NCI-H2081 treated with DMSO at 0.1 percent for 48 hours (cell line): ENCODE measurements at regions not wholly inside any gene's neighbourhood (a gene's known extent, or its start where the extent isn't known, plus 50 kb on each side); places are given as distances from the start of the nearest gene placed in this dataset.
"Not testable (repeated sequence)": the region's sequence is repeated elsewhere in the genome, so short reads cannot be mapped to it uniquely, and the experiment has no call there.

Experiments
- DNase-seq: peaks from one replicate; lab custom pipeline; 2025; lab: John Stamatoyannopoulos, UW

DNA sequence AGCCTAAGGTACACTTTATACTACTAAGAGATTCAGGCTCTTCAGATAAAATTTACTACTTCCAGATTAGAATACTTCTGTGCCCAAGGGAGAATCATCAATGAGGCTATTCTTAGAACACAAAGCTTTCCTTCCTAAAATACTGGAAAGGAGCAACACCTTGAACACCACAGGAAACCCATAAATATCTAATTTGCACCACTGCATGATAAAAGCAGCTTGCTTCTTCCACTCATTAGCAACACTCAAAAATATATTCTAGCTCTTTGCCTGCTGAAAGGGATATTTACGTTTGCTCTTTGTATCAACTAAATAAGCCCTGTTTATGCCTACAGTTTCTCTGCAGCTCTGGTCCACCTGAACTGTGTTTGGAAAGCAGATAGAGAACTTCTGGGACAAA, 284.3 kb downstream of the RWDD3 start:
- DNase-seq: no peak

DNA sequence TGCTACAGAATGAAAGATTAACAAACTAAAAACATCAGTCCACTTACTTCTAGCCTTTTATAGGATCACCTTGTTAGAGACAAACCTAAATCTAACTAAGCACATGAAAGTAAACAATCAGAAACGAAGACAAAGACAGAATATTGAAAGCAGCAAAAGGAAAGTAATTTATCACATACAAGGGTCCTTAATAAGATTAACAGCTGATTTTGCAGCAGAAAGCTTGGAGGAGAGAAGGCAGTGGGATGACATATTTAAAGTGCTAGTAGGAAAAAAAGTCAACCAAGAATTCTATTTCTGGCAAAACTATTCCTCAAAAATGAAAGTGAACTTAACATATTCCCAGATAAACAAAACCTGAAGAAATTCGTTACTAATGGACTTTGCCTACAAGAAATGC, 286.4 kb downstream of the RWDD3 start:
- DNase-seq: no peak

DNA sequence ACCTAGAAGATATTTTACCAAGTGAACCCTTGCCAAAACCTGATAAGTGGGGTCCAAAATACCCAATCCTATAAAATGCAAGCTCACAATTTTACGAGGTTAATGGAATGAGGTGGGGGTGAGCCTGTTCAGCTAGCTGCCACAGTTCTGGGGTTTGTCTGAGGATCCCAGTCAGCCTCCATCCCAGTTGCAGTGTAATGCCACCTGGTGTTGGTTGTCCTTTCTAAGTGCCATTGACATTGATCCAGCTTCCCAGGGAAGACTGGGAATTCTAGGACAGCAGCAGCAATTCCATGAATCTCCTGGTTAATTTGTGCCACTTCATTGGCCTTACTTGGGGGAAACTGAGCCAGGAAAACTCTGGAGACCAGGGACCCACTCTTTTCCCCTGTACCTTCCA, 298.3 kb downstream of the RWDD3 start:
- DNase-seq: no peak

DNA sequence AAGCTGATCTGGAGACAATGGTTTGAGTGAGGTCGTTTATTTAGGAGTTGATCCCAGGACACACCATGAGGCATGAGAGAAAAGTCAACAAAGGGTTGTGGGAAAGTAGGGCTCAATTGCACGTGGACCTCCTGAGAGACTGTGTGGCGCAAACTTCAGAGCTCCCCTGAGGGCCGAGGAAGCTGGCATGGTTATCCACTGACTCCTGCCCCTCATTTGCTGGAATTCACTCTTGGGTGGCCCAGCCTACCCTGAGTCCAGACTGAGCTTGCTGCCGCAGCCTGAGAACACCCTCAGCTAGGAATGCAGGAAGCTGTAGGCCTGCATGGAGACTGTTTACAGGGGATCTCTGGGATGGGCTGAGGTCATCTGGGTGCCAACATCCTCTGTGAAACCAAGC, 301.0 kb downstream of the RWDD3 start:
- no peak for DNase-seq

DNA sequence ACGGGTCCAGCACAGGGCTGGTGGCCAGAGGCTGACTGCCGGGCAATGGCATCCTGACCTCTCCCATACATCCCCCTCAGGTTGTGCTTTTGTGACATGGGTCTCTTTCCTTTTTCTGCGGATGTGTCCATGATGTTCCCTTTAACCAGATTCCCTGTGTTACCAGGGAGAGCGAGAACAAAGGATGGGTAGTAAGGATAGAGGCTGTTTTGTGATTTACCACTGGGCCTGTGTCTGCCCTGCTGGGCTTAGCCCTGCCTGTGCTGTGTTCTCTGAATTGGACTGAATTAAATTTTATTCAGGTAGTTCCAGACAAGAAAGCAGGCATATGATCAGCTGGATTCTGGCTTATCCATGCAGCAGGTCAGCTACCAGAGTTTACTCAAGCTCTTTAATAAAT, 301.6 kb downstream of the RWDD3 start:
- DNase-seq: no peak

DNA sequence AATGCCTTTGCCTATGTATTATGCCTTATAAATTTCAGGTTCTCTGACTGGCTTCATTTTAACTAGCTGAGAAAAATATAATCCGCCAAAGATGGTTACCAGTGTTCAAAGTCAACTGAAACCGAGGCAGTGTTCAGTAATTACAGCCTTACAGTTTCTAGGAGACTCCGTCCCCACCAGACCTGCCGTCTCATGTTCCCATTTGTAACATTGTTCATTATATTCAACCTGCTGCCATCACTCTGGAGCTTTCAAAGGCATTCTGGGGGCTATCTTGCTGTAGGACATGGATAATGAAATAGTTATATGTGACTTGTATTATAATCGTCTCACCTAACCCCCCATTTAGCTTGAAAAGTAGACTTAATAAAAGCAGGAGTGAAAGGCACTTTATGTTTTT, 302.5 kb downstream of the RWDD3 start:
- DNase-seq: no peak

DNA sequence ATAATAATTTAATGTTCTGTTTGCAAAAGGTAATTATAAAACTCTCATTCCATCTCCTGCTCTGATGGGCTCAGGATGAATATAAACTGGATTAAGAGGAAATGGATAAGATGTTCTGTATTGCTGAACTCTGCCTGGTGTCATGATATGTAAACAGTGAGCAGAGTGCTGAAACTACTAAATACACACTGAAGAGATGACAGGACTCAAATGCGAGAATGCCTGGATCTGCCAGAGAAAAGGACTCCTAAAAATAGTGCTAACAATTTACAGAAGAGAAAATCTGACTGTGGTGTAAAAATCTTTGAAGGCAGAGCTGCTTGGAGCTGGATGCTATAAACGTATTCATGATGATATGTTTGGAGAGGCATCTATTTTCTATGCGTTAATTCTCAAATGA, 303.2 kb downstream of the RWDD3 start:
- no peak for DNase-seq

DNA sequence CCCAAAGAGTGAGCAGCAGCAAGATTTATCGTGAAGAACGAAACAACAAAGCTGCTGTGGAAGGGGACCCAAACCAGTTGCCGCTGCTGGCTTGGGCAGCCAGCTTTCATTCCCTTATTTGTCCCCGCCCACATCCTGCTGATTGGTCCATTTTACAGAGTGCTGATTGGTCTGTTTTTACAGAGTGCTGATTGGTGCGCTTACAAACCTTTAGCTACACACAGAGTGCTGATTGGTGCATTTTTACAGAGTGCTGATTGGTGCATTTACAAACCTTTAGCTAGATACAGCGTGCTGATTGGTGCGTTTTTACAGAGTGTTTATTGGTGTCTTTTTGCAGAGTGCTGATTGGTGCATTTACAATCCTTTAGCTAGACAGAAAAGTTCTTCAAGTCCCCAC, 304.2 kb downstream of the RWDD3 start:
- not testable (repeated sequence) for DNase-seq

DNA sequence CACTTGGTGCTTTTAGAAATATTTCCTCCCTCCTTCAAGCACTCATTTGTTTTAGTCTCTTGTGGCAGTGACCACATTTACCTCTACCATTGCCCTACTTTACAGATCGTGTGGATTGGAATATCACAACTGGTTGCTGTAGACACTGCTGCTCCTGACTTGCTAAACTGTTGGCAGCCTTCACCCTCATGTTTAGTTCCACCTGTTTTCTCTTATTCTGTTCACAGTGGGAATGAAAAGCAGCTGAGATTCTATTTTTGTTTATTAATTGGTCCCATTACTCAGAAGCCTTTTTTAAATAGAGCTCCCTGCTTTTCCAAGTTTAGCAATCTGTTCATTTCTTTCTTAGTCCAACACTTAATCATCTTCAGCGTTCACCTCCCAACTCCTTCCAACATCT, 308.9 kb downstream of the RWDD3 start:
- no peak for DNase-seq

DNA sequence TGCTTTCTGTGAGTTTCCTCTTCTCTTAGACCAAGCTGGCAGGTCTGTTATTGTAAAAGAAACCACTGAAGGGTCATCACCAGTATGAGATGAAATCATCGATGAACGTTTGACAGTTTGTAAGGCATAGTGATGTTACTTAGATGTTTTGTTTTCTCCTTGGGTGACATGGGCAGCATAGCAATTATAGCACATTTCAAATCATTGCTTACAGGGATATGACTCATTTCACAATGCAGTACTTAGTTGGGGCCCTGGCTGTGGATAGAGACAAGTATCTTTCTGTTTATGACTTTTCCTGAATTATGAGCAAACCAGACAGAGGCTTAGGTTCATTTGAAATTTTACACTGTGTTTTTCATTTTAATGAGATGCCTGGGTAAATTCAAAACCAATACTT, 313.0 kb downstream of the RWDD3 start:
- no peak for DNase-seq

DNA sequence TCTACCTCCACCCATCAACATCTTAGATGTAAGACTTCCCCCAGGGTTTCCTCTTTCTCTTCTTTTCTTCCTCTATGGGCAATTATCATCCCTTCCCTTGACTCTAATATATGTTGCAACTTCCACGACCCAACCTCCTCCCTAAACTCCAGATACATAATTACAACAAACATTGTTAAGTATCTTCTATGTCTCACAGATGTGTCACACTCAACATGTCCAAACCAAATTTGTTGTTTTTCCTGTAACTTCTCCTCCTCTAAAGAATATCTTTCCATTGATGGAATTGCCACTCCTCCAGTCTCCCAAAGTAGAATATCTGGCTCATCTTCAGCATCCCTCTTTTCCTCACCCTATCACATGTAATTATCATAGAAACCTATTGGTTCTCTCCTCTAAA, 314.2 kb downstream of the RWDD3 start:
- no peak for DNase-seq

DNA sequence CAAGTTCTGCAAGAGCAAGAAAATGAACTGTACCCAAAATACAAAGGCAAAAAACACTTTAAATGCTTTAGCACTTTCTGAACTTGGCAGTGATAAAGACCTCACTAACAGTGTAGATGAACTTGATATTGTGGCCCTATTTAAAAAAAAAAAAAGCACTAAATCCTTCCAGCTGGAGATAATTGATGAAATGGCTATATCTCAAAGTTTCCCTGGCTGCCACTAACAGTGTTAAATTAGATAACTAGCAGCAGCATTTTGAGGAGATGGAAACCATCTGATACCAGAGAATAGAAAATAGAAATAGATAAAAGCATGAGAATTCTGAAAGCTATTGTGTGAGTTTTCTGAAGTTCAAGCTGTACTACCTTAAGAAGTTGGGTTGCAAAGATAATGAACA, 317.2 kb downstream of the RWDD3 start:
- no peak for DNase-seq

DNA sequence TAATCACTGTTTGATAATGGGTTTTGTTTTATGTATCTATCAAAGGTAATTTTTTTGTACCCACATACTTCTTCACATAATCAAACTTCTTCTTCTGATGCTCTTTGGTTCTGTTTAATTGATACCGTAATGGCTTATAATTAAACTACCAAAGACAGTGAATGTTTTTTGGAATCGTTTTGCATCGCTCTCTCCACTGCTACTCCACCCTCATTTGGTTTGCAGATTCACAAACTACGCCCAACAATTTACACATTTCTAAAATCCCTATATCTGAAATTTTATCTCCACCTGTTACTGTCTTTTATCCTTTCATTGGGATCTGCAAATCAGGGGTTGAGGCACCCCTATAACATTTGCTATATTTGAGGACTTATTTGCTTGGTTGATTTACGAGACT, 319.6 kb downstream of the RWDD3 start:
- DNase-seq: no peak

DNA sequence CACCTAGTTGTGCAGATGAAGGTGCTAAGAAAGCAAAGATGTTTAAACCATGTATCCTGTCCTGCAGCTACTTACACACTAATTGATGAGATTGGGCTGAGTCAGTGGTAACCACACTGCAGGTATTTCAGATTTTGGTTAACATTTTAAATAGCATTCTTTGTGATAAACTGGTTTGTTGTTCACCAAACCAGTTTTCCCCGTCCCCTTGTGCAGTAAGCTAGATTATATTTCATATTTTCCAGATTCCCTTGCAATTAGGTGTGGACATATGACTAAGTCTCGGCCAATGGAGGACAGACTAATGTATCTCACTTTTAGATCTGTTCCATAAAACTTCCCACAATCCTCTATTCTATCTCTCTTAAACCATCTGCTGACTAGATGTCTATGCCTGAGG, 320.4 kb downstream of the RWDD3 start:
- no peak for DNase-seq

DNA sequence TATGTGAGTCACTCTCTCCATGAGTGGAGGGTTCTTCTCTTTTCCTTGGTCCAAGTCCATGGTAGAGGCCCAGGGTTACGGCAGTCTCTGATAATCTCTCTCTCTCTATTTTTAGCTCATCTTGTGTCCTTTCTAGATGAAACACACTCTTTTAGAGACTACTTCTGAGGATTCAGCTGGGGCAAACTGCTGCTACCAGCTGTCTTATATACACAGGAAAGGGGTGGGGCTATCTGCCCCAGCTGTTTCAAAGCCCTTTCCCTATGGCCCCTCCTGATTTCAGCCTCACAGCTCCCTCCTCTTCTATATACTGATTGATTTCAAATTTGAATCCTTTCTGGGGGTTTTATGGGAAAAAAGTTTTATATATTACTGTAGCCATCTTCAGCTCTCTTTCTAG, 324.8 kb downstream of the RWDD3 start:
- DNase-seq: no peak

DNA sequence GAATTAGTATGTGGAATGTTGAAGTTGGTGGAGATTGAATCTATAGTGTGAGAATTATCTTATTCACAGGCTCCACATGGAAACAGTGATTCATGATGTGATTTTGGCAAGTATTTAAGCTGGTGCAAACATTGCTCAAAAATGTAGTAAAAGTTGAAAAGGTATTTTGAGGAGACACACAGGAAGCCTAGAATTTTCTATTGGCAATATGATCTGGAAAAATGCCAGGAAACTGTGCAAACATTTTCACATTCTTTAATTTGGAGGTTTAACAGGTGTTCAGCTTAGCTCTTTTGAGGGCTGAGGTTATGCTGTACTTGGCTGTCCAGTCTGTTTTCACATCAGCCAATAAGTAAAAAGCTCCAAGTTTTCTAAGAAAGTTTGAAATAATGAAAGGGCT, 327.3 kb downstream of the RWDD3 start:
- DNase-seq: no peak

DNA sequence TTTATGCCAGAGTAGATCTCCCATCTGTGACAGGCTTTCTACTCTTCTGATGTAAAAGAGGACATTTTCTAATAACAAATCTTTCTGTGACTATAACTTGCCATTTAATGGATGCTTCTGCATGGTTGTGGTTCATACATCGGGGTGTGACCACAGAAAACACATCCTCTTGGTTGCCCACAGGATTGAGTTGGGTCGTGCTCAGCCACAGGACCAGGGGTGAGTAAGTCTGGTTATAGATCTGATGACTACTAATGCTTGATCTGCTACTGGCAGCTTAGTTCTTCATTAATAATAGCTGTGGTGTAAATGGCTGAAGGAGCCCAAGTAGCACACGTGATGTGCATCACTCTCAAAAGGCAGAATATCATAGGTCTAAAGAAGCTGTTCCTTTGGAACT, 328.2 kb downstream of the RWDD3 start:
- DNase-seq: no peak

DNA sequence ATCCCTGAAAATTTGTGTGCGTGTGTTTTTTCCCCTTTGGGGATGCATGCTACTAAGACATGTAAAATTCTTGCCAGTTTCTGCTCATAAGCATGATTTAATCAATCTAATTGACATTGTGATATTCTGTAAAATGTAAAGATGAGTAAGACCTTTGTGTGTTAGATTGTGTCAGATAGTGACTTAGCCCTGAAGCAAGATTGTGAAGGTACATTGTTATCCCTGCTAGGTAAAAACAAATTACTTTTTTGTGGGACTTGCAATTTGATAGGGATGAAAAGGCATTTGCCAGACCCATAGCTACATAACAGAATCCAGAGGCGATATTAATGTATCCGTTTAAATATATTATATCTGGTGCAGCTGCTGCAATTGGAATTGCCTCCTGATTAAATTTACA, 338.0 kb downstream of the RWDD3 start:
- no peak for DNase-seq

DNA sequence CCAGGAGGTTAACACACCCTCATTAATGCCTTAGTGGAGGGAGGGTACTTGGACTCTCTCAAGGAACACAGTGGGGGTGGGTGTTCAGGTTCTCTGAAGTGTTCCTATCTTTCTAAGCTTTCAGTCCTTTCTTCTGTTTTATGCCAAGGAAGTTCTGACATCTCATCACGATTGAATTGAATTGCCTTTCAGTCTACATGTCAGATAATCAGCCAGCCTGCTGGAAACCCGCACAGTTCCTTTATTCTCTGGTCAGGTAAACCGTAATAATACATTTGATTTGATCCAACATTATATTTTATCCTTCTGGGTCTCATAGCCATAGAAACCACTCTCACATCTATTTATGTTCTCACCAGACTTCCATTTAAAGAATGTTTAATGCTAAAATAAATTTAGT, 339.0 kb downstream of the RWDD3 start:
- DNase-seq: no peak

DNA sequence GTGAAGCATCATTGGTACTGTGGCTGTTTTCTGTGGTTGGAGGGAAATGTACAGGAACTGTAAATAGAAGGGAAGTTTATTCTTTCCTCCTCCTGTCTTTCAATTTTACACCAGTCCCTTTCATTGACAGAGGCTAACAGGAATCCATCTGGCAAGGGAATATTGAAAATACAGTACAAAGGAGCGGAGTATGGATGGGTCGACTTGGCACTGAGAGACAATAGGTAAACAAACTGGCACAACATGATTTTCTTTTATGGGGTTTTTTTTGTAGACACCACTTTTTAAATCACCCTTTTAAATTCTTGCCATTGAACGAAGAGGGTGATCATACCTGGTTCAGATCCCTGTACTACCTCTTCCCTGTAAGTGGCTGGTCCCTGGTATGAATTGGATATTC, 341.3 kb downstream of the RWDD3 start:
- DNase-seq: no peak

DNA sequence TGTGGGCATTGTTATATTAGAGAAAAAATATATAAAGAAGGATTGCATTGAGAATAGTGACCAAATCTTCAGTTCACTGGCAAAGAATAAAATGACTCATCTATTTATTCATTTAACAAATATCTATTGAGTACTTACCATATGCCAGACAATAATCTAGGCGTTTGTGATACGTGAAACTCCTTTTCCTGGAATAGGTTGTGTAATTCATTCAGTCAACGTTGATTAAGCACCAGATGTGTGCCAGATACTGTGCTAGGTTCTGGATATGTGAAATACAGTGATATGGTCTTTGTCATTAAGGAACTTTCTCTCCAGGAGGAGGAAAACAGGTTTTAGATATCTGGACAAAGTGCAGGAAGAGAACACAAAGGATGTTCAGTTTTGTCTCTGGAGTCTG, 344.5 kb downstream of the RWDD3 start:
- no peak for DNase-seq

DNA sequence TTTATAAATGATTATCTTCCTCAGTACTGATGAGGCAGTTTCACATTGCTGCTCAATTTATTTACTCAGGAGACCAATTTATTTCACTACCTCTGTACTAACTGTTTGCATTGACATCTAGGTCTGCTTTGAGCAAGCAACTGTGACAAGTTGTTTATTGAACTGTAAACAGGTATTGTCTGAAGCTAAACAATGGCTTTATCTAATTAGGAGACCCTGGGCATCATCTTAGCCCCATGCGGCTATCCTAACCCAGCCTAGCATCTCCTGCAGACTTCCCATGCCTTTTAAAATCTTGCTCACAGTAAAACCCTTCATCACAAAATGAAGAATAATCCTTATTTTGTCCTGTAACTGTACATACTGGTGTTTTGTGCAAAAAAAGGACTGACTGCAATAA, 348.2 kb downstream of the RWDD3 start:
- DNase-seq: no peak

DNA sequence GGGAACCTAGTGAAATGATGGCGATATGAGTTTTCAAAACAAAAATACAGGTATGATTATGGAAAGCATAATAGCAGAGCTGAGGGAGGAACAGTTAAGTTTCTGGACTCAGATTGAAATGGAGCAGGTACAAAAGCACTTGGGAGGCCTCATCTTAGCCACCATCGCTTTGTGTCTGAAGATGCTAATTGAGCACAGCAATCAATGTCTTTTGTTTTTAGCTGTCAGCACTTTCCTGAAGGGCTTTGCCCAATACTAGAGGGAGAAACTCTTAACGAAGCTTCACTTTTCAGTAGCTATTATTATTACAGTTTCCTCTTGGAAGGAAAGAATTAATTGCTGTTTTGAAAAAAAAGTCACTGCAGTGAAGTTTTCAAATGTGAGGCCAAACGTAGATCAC, 348.7 kb downstream of the RWDD3 start:
- no peak for DNase-seq

DNA sequence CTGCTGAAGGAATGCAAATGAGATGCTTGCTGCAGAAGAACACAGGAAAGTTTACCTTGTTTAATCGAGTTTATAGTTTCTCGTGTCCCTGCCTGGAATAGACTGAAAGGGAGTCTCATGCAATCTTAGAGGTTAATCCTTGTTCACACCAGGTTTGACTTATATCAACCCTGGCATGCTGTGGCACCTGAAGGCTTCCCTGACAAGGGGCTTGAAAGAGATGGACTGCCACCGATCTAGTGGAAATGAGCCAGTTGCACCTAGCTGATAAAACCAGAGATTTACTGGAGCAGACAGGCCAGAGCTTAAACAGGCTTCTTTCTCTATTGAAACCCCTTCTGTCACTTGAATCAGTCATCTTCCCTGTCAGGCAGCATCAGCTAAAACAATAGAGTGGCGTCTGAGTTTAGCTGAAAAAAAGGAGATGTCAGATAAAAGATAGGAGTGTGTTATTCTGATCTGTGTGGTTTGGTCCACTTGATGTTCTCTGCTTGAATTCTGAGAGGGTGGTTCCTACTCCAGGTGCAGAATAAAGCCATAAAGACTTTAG, 349.7 kb downstream of the RWDD3 start:
- DNase-seq: no peak

DNA sequence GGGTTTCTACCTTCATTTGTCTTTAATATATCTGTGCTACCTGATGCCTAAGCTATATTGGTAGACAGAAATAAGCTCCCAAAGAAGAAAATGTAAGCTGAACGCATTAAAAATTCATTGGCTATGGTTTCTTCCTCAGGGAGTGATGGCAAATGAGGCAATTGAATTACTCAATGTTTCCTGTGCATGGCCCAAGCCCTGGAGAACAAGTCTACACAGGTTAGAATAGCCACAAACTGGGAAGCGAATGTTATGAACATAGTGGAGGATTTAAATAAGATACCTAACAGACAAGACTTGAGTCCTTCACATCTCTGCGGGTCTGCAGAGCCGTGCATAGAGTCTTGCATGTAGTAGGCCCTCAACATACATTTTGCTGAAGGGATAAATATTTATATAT, 350.3 kb downstream of the RWDD3 start:
- DNase-seq: no peak
